GM19328 (cell line): ENCODE measurements at regions not wholly inside any gene's neighbourhood (a gene's known extent, or its start where the extent isn't known, plus 50 kb on each side); places are given as distances from the start of the nearest gene placed in this dataset.

Experiments used
- ATAC-seq: cut with Tn5 transposase; IDR thresholded peaks from one replicate; pipeline ENCODE4 v1.9.1; 2021; ENCODE audit warnings: mild to moderate bottlenecking, moderate library complexity; ENCODE audit not compliant: unreplicated experiment

DNA sequence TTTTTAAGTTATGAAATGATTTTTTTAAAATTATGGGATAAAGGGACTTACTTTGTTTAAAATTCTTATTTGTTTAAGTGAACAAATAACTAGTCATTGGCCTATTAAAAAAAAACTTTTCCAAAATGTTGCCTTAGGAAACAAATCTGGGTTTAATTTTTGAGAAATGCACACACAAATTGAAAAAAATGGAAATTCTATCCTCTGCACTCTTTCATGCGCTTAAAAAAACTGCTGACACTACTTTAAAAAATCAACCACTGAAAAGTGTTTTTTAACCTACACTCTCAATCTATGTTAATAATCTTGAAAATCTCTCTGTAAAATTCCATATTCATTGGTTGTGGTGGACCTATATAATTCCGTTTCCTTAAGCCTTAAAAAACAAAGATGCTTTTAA, 163.4 kb upstream of the DAB2 start:
- ATAC-seq, result no peak

DNA sequence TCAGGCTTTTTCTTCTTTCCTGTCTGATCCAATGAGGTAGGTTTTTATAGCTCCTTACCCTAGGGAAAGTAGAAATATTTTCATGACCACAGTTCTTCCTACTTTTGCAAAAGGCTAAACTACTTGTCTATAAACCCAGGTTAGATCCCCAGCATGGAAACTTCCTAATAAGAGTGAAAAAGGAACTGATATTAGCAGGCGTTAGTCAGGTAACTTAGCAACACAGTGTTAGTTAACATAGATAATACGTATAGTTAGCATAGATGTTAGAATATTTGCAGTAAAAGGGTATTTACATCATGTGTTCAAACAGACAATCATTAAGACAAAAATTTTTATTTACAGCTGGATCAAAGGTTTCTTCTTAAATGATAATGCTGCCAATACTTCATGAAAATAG, 162.9 kb upstream of the DAB2 start:
- no peak for ATAC-seq

DNA sequence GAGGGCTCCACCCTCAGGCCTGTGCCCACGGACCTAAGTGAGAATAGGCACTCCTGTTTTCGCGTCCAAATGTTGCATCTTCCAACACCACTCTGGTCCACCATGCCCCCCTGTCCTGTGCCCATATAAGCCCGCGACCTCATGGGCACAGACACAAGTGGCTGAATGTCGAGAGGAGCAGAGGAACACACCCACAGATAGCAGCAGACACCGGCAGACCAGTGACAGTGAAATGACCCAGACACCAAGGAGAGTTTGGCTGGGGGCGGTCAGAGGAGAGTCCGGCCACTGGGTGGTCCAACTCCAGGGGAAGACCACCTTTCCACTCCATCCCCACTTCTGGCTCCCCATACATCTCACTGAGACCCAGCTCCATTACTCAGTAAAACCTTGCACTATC, 161.4 kb upstream of the DAB2 start:
- ATAC-seq, result no peak

DNA sequence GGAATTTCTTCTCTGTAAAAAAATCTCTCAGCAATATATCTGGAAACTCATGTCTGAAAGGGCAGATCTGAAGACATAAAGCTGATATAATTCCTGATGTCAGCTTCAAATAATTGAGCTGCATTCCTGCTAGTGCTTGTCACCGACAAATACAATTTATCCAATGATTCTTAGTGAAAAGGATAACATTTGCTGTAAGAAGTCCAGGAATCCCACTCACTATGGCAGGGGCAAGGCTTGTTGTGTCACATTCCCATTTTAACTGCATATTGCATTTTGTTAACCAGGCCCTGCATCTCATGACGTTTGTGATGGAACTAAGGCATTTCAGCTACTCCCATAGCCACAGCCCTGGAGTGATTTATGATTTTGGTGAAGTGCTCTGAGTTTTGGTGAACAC, 160.1 kb upstream of the DAB2 start:
- no peak for ATAC-seq

DNA sequence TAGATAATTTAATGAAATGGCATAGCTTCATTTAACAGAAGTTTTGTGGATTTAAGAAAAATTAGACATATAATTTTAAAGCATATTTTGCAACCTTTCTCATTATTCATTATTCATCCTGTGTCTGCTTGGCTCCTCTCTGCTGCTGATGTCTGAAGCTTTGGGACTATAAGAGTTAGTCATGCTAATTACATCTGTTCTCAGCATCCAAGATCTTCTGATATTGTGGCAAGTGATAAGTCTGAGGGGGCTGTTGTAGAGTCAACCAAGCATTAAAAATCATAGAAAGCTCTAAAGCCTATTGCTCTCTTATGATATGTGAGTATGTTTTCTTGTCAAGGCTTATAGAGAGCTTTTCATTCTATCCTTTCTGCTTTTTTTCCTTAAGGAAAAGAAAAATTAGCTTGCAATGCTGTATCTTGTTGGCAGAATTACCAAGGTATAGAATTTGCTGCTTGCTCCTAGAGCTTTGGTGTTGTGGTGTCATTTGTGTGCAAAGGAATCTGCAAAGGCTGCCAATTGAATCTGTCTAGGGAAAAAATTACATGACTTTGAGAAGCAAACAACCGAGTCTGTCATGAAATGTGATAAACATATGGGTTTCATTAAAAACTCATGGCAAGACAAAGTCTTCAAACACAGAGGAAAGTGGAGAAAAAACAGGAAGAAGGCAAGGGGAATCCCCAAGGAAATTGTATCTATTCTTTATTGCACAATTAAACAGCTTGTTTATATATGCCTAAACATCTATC, 156.1 kb upstream of the DAB2 start:
- no peak for ATAC-seq

DNA sequence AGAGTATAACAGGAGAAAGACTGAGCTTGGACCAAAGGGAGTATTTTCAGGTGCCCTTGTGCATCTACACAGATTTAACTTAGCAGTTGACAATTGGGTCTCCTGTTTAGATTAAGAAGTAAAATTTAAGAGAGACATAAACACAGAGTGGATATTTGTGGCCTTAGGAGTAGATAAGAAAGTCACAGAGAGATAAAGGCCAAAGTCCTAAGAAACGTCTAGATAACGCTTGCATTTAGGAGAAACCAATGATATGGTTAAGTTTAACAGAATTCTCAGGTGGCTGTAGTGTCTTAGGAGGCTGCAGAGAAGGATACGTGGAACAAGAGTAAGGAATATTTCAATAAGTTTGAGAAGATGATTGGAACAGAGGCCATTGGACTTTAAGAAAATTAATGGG, 155.0 kb upstream of the DAB2 start:
- no peak for ATAC-seq

DNA sequence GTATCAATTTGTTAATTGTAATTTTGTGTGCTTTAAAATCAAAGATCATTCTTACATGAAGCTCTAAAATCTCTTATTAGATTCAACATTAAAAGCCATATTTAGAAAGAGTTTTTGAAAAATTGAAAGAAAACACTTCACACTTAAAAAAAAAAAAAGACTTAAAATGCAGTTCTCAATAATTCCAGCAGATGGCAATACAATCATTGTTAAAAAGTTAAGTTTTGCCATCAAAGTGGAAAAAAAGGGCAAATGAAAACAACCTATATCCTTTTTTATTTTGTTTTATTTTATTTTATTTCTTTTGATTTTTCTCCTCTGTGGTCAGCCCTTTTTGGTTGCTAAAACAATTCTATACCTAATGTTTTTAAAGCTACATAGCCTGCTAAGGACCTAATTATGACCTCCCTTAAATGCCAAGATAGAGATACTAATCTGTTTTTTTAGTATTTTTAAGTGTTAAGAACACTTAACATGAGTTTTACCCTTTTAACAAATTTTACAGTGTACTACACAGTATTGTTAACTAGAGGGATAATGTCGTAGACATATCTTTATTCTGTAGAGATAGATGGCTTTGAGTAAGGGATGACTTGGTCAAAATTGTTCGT, 154.2 kb upstream of the DAB2 start:
- no peak for ATAC-seq

DNA sequence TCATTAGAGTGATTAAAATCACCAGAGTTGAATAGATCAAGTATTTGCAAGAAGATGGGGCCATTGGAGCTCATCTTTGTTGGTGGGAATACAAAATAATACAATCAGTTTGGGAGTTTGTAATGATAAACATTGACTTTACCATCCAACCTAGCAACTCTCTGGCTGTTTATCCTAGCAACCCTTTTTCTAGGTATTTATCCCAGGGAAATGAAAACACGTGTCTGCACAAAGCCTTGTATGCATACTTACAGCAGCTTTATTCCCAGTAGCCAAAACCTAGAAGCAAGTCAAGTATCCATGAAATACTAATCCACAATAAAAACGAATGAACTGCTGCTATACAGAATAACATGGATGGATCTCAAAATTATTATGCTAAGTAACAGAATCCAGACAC, 152.7 kb upstream of the DAB2 start:
- ATAC-seq, result no peak

DNA sequence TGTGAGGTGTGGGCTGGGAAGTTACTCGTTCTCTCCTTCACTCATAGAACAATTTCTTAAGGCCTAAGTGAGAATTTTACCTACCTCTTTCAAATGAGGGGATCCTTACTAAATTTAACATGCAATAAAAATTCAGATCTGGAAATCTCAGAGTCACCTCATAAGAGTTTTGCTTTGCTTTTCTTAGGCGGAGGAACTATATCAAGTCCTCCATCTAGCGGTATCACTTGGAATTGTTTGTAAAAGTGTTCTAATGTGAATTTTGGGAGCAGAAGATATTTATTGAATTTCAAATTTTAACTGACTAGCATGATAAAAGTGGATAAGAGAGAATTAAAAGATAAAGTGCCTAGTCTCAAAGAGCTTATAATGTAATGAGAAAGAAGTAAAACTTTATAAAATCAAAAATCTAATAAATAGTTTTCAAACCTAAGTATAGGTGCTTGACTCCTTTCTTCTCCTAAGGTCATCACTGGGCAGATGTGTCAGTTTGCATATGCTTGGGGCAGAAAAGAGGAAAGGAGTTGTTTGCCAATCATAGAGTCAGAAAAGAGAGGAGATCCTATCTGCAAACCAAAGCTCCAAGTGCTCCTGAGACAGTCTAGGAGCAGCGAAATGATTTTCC, 145.7 kb upstream of the DAB2 start:
- ATAC-seq, result no peak

DNA sequence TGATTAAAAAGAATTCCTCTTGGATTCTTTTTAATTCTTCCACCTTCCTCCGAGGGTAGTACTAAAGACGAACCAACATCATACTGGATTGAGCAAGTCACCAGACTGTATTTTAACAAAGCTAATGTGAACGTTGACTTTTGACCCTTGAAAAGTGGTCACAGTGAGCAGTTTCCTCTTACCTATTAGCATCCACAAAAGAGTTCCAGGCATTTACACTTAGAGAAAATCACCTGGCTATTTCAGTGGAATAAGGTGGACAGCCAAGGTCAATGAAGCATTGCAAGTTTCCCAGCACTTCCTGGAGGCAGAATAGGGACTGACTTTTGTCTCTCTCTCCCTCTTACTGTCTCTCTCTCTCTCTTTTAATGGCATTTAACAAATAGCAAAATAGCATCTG, 145.1 kb upstream of the DAB2 start:
- ATAC-seq, result no peak

DNA sequence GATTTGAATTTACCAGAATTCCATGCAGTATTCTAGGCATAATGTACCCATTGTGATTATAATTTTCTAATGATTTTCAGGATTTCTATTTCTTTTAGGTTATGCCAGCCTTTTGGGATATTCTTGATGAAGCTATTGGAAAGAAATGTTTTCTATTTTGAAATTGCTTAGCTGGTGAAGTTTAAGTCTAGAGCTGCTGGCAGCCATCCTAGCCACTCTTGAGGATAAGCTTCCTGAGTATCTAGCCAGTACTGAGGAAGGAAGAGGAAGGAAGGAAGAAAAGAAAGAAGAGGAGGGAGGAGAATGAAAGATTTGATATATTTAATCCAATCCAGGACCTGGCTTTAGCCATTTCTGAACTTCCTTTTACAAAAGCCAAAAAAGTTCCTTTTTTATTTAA, 142.1 kb upstream of the DAB2 start:
- ATAC-seq, result no peak

DNA sequence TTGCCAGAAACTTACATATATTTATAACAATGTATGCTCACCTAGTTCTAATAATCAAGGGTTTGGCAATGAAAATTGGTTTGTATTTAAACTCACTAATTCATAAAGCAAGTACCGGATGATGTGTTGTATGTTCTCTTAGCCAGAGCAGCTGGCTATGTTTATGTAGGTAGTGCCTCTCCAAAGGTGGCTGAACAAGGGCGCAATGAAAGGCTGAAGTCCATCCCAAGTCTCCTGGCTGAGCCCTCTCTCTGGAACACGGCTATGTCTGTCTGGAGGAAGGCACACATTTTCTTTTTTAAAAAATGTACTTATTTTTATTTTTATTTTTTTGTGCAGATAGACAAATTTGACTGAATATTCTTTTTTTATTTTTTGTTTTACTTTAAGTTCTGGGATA, 141.2 kb upstream of the DAB2 start:
- ATAC-seq, result no peak

DNA sequence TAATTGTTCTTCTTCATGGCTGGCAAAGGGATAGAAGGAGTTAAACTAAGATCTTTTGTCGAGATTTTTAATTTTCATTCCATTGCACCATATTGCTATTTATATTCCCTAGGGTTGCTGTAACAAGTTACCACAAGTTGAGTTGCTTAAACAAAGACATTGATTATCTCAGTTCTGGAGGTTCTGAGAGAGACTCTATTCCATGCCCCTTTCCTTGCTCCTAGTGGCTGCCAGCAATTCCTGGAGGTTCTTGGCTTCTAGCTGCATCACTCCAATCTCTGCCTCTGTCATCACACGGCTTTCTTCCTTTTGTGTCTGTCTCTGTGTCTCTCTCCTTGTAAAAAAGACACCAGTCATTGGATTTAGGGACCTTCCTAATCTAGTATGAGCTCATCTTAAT, 136.6 kb upstream of the DAB2 start:
- no peak for ATAC-seq

DNA sequence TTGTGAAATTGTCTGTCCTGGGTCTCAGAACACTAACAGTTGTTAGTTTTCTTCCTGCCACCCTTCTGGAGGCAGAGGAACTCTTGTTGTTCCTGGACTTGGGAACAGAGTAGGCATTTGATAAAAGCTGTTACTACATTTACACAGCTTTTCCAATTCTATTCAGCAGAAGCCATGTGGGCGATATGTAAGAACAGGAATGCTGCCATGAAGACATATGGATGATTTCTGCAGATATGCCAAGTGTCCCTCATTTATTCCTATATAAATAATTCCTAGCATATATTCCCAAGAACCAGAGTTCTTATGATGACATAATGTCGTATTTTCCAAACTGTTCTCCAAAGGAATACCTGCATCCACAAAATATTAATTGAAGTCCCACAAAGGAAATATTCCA, 135.9 kb upstream of the DAB2 start:
- ATAC-seq, result no peak

DNA sequence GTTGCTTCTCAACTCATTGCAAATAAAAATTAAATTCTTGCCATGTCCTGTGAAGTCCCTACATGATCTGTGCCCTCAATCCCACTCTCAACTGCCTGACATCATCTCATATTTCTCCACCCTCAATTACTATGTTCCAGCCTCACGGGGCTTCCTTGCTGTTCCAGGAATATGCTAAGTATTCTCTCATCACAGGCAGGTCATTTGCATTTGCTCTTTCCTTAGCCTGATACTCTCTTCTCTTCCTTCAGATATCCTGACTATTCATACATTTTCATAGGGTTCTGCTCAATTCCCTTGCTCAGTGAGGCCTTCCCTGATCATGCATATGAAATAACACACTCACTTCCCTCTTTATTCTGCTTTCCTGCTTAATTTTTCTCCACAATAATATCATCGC, 135.1 kb upstream of the DAB2 start:
- no peak for ATAC-seq

DNA sequence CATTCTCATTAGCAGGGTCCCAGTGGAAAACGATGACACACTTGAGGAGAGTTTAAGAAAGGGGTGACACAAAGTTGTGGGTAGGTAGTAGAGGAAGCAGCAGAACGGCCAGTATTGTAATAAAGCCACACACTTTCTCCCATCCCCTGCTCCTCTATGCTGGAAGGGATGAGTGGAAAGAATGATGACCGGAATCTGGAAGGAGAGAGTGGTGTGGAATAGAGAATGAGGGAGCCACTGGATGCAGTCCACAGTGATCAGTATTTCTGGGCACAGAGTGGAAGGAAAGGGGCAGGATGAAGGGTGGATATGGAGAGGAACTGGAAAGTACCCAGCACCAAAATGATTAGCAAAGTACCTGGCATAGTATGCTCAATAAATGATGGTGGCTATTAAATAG, 133.8 kb upstream of the DAB2 start:
- ATAC-seq, result no peak

DNA sequence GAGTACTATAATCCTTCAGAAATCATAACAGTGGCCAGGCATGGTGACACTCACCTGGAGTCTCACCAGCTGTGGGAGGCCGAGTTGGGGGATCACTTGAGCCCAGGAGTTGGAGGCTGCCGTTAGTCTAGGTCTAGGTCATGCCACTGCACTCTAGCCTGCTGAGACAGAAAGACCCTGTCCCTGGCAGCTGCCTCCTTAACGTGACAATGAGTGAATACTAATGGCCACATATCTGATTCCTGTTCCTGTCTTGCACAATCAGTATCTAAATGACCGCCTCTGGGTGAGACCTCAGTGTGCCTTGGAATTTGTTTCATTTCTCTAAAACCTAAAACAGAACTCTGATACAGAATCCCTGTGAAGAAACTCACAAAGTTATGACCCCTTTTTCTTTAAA, 131.0 kb upstream of the DAB2 start:
- no peak for ATAC-seq

DNA sequence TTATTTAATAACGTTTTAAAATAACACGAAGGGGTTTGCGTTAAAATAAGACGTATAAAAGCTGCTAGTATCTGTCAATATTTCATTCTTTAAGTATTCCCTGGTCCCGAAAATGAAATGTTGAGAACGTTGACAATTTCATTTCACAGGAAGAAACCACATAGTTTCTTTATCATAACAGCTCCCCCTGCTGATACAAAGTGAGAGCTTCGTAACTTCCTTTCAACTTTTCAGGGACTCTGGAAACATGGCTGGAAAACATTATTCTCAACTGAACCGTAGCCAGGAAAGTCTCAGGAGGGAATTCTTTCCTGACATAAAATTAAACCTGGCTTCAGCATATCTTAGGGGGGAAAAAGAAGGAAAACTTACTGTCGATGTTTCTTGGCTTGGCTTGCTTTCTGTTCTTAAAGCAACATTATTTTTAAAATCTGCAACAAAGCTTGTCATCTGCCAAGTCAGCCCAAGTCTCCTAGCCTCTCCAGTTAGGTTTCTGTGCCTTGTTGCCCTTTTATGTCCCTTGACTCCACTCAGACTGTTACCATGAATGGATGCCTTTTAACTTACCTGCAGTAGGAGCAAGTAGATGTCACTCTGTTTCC, 122.9 kb upstream of the DAB2 start:
- no peak for ATAC-seq

DNA sequence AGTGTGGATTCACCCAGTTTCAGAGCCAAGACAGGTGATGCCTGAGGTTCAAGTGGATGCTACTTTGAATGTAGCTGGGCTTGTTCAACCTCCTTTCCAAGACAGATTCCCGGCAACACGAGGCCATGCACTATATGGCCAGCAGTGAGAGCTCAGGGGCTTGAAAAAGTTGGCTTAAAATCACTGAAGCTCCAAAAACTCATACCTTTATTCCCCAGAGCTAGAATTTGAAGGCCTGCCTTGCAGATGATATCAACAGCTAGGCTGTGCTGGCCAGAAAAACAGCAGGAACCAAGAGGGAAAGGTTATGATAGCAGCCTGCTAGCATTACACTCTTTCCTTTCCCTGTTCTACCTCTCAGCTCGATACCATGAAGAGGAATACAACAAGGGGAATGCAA, 120.2 kb upstream of the DAB2 start:
- ATAC-seq, result no peak

DNA sequence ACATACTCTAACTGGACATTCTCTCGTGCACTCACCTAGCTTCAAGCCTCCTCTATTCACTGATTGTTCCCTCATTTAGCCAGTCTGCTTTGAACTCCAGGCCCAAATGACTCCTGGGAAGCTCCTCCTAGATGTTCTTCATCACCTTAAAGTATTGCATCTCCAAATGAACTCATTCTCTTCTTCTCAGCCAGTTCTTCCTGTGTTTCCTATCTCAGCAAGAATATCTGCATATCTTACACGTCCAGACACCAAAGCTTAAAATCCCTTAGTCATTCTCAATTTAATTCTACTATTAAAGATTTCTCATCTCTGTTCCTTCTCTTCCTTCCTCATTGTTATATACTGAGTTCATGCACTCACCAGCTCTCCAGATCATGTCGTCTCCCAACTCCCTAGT, 118.6 kb upstream of the DAB2 start:
- ATAC-seq, result no peak

DNA sequence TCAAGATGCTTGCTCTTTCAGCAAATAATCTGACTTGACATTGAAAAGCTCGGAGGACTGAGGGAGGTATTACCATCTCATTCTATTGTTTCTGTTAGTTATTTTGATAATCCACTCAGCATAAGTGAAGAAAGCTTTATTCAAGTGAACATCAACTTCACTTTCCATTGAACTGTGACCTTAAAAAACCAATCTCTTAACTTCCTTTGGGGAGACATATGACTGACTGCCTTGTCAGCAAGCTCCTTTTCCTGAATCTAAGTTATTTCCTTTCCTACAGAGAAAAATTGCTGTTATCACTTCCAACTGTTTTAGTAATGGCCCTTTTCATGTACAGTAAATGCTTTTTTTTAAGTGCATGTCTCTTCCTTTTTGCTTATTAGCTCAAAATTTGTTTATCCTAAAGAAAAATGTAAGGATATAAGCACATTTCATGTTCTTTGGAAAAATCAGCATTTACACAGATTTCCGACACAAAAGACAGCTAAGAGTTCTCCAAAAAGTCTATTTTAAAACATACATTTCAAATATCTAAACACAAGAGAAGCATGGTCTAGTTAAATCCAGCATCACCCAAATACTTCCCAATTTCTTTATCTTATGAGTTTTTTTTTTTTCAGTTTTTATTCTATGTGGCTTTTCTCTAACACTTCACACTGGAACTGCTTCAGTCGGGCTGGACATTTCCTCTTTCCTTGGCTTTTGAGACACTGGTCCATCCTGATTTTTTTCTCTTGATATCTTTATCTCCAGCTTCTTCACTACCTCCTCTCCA, 117.9 kb upstream of the DAB2 start:
- ATAC-seq, result no peak
